SK-N-SH (cell line): ENCODE measurements at regions not wholly inside any gene's neighbourhood (a gene's known extent, or its start where the extent isn't known, plus 50 kb on each side); places are given as distances from the start of the nearest gene placed in this dataset.
A peak's percentile ranks its signal among the peaks of the same experiment; 100 is the strongest.

ENCODE experiments used
- CTCF ChIA-PET: fragments of 300-600, 350-600 bp; formaldehyde crosslinking; extraction: SDS; loops from one replicate; lab custom pipeline; 2021; lab: Yijun Ruan, JAX
- POLR2A ChIA-PET: fragments of 350-600 bp; sonication (Branson Sonifier 250); formaldehyde crosslinking; extraction: SDS; loops from one replicate; lab custom pipeline; 2020; ENCODE audit warnings: antibody characterized with exemption, inconsistent platforms; lab: Yijun Ruan, JAX
- DNase-seq: peaks from one replicate; pipeline ENCODE4 v3.0.0; 2012
- H2AFZ ChIP-seq: fragments of 200-600 bp; sonication (generic); 2 replicates; pipeline ENCODE4 v1.8.1; 2016; ENCODE audit warnings: antibody characterized with exemption, mild to moderate bottlenecking, low read depth
- H3F3A ChIP-seq: fragments of 200-600 bp; sonication (generic); replicated peaks from 2 replicates; pipeline ENCODE3; 2016; ENCODE audit warnings: antibody characterized with exemption, mild to moderate bottlenecking; ENCODE audit not compliant: insufficient read depth
- H3K27ac ChIP-seq, 2 experiments: fragments of 200-500 bp in 1 of 2; fragments of 200-600 bp in 1 of 2; sonication (Bioruptor generic) in 1 of 2; sonication (generic), shearing (Covaris generic) in 1 of 2; 2 replicates each; pipeline versions ENCODE4 v1.5.1 to v1.6.1; 2014 to 2016; ENCODE audit warnings: low read depth in 2 of 2, inconsistent platforms in 1 of 2, low read length in 1 of 2, mild to moderate bottlenecking in 1 of 2, mixed read lengths in 1 of 2
- H3K27me3 ChIP-seq: fragments of 200-600 bp; sonication (generic), shearing (Covaris generic); 2 replicates; pipeline ENCODE4 v1.6.1; 2016; ENCODE audit warnings: mixed run types; ENCODE audit not compliant: insufficient read depth
- H3K36me3 ChIP-seq, 2 experiments: fragments of 200-500 bp in 1 of 2; fragments of 200-600 bp in 1 of 2; sonication (Bioruptor generic) in 1 of 2; sonication (generic) in 1 of 2; replicated peaks in 1 of 2; 2 replicates each; pipeline versions ENCODE3 to v1.5.1; 2014 to 2016; ENCODE audit warnings: low read length in 1 of 2, mild to moderate bottlenecking in 1 of 2; ENCODE audit not compliant: insufficient read depth in 2 of 2, control insufficient read depth in 1 of 2
- H3K4me1 ChIP-seq, 2 experiments: fragments of 200-500 bp in 1 of 2; fragments of 200-600 bp in 1 of 2; sonication (Bioruptor generic) in 1 of 2; sonication (generic), shearing (Covaris generic) in 1 of 2; 2 replicates each; pipeline versions ENCODE4 v1.5.1 to v1.6.1; 2014 to 2016; ENCODE audit warnings: low read depth in 1 of 2, low read length in 1 of 2, mixed run types in 1 of 2; ENCODE audit not compliant: insufficient read depth in 2 of 2, control insufficient read depth in 1 of 2
- H3K4me2 ChIP-seq: fragments of 200-600 bp; sonication (generic), shearing (Covaris generic); 2 replicates; pipeline ENCODE4 v1.6.1; 2017; ENCODE audit warnings: mixed run types
- H3K4me3 ChIP-seq, 2 experiments: fragments of 200-500 bp in 1 of 2; fragments of 200-600 bp in 1 of 2; sonication (Bioruptor generic) in 1 of 2; sonication (generic), shearing (Covaris generic) in 1 of 2; 2 replicates each; pipeline versions ENCODE4 v1.5.1 to v1.8.1; 2014 to 2016; ENCODE audit warnings: low read depth in 2 of 2, inconsistent platforms in 1 of 2, low read length in 1 of 2, mild to moderate bottlenecking in 1 of 2, mixed read lengths in 1 of 2, moderate library complexity in 1 of 2
- H3K79me2 ChIP-seq: fragments of 200-600 bp; sonication (generic); 2 replicates; pipeline ENCODE4 v1.8.1; 2017; ENCODE audit warnings: mild to moderate bottlenecking; ENCODE audit not compliant: insufficient read depth
- H3K9ac ChIP-seq: fragments of 200-600 bp; sonication (generic); 2 replicates; pipeline ENCODE4 v1.6.1; 2017; ENCODE audit warnings: mixed run types
- H3K9me2 ChIP-seq: fragments of 200-600 bp; sonication (generic); 2 replicates; pipeline ENCODE4 v1.6.1; 2017; ENCODE audit warnings: mixed run types
- H3K9me3 ChIP-seq: fragments of 200-600 bp; sonication (generic); 2 replicates; pipeline ENCODE4 v1.6.1; 2017; ENCODE audit warnings: mixed run types, mild to moderate bottlenecking, moderate library complexity
- H4K20me1 ChIP-seq: fragments of 200-600 bp; sonication (generic); 2 replicates; pipeline ENCODE4 v1.6.1; 2017; ENCODE audit warnings: mild to moderate bottlenecking, mixed run types; ENCODE audit not compliant: insufficient read depth
- CHD2 ChIP-seq: fragments of 150-350 bp; IDR thresholded peaks from 2 replicates; pipeline ENCODE4 v1.6.1; 2018; ENCODE audit warnings: low read length; ENCODE audit not compliant: partially characterized antibody
- EP300 ChIP-seq, 2 experiments: IDR thresholded peaks; 2 replicates each; pipeline versions ENCODE4 v1.4.0 to v1.6.1; 2012; ENCODE audit warnings: borderline replicate concordance in 1 of 2, low read depth in 1 of 2, low read length in 1 of 2
- FOXM1 ChIP-seq: IDR thresholded peaks from 2 replicates; pipeline ENCODE4 v1.4.0; 2012; ENCODE audit warnings: low read depth, mild to moderate bottlenecking
- GABPA ChIP-seq: IDR thresholded peaks from 2 replicates; pipeline ENCODE4 v1.4.0; 2012; ENCODE audit warnings: low read depth, mild to moderate bottlenecking
- IRF3 ChIP-seq: fragments of 150-350 bp; IDR thresholded peaks from 2 replicates; pipeline ENCODE4 v1.6.1; 2016; ENCODE audit warnings: mild to moderate bottlenecking, low read depth, low read length
- JUND ChIP-seq: IDR thresholded peaks from 2 replicates; pipeline ENCODE4 v1.4.0; 2012
- RAD21 ChIP-seq: IDR thresholded peaks from 2 replicates; pipeline ENCODE4 v1.6.1; 2012; ENCODE audit warnings: mild to moderate bottlenecking, low read length
- RCOR1 ChIP-seq: fragments of 150-350 bp; IDR thresholded peaks from 2 replicates; pipeline ENCODE4 v1.6.1; 2017; ENCODE audit warnings: antibody characterized with exemption, low read length
- RFX5 ChIP-seq: IDR thresholded peaks from 2 replicates; pipeline ENCODE4 v1.6.1; 2012; ENCODE audit warnings: mild to moderate bottlenecking, improper control_type of control experiment, low read length
- SMC3 ChIP-seq: IDR thresholded peaks from 2 replicates; pipeline ENCODE4 v1.6.1; 2012; ENCODE audit warnings: low read depth, low read length, improper control_type of control experiment
- TAF1 ChIP-seq: IDR thresholded peaks from 2 replicates; pipeline ENCODE4 v1.6.1; 2012; ENCODE audit warnings: low read depth, mild to moderate bottlenecking, low read length, moderate library complexity, borderline replicate concordance
- USF1 ChIP-seq: IDR thresholded peaks from 2 replicates; pipeline ENCODE4 v1.4.0; 2012; ENCODE audit warnings: low read depth, borderline replicate concordance
- WGBS: methylation state at CpG from one replicate; pipeline ENCODE4 v1.1.6; 2017; ENCODE audit warnings: low lambda C conversion rate; 5-methylcytosine and 5-hydroxymethylcytosine counted together
- TF ChIP-seq, protein P1 (sequence below): fragments of 200-600 bp; sonication (generic); IDR thresholded peaks from 2 replicates; pipeline ENCODE4 v1.6.1; 2017; ENCODE audit warnings: antibody characterized with exemption, mild to moderate bottlenecking, moderate library complexity

GRCh38 chr5:4877579-4877978, 262.6 kb upstream of the ADAMTS16 start:
- ChIA-PET POLR2A (no interaction called here), CTCF (interaction anchor here (2.6 to 9.5 kb wide), 3 partner anchors 64 to 542 kb away, joined by 9 to 105 read pairs (median 71); partner anchors contain the start of gene ICE1)
- Histone ChIP-seq H2AFZ (no peak overlapping the region), H3K4me3 (no peak overlapping the region), H3K27me3 (peaks cover 13% of the 10 kb centered on the region; the same call in 1 of the 2 replicates), H3K36me3 (no peaks in the 10 kb centered on the region), H3F3A (no peaks in the 10 kb centered on the region), H3K27ac (no peak overlapping the region), H3K9me2 (no peaks in the 10 kb centered on the region), H3K9ac (no peak overlapping the region), H4K20me1 (no peaks in the 10 kb centered on the region), H3K4me1 (no peaks in the 10 kb centered on the region; a peak in 1 of 4 replicates), H3K4me2 (no peak overlapping the region), H3K79me2 (no peaks in the 10 kb centered on the region), H3K9me3 (no peaks in the 10 kb centered on the region)
- DNase-seq = no peak
- WGBS = 61% methylated on average over 6 of the region's 6 CpGs
- no peak for TF ChIP-seq FOXM1
- no peak for TF ChIP-seq SMC3
- no peak for TF ChIP-seq RCOR1
- no peak for TF ChIP-seq USF1

DNA sequence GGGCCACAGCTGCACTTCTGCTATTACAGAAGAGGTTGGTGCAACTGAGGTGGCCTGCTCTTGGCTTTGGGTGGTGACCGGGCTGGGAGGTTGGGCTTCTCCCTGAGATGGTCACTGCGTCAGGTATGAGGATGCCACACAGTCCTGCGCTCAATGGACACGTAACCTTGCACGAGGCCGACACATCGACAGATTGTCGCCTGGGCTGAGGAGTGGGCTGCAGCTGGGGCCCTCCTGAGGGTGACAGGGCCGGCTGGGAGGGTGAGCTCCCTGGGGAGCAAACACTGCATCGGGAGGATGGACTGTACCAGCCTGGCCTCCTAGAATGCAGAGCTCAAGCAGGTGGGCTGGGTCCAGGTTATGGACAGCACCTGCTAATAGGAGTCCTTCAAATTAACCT, 261.1 kb upstream of the ADAMTS16 start:
- no peak for DNase-seq
- CTCF ChIA-PET = interaction anchor here (0.6 to 9.5 kb wide), 44 partner anchors 8 to 540 kb away, joined by 3 to 105 read pairs (median 4); partner anchors contain the start of genes ADAMTS16 and ICE1
- WGBS = 17% methylated on average over 1 of the region's 10 CpGs

DNA sequence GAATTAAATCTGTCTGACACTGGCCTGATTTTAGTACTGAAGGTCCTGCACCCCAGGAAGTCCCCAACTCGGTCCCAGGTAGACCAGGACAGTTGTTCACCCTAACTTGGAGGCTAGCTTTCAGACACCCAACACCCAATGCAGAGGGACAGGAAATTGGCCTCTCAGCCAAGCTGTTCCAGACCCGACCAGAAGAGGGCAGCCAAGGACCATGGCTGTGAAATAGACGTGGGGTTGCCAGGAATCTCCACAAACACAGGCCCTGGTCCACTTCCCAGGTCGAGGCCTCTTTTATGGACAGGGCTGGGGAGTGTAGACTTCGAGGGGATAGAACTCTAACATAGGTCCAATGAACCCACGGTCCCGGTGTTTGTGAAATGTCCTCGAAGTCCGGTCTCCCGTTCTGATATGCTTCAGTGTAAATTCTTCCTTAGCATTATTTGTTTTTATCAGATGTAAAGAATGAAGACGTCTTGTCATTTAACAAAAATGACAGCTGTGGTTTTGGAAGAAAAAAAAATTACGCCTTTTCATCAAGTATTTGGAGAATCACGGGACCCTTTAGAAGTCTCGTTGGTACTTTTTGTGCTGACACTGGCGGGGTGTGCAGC, 260.3 kb upstream of the ADAMTS16 start:
- Histone ChIP-seq H3K36me3 (no peaks in the 10 kb centered on the region), H3K79me2 (no peaks in the 10 kb centered on the region), H3K9ac (no peak overlapping the region), H3K4me1 (no peaks in the 10 kb centered on the region; a peak in 1 of 4 replicates), H3F3A (no peaks in the 10 kb centered on the region), H3K4me3 (no peak overlapping the region; a peak in 1 of 4 replicates), H3K27me3 (no peaks in the 10 kb centered on the region), H3K9me3 (no peaks in the 10 kb centered on the region), H3K27ac (no peak overlapping the region), H3K4me2 (no peak overlapping the region), H3K9me2 (no peaks in the 10 kb centered on the region), H2AFZ (no peak overlapping the region), H4K20me1 (no peaks in the 10 kb centered on the region)
- ChIA-PET POLR2A (interaction anchor here (0.6 kb wide), 2 partner anchors 250 to 329 kb away, joined by 3 read pairs; no protein-coding TSS in a partner anchor), CTCF (interaction anchor here (0.6 to 9.5 kb wide), 55 partner anchors 9 to 540 kb away, joined by 3 to 105 read pairs (median 4); partner anchors contain the start of genes ADAMTS16 and ICE1)
- WGBS = 50% methylated on average over 13 of the region's 15 CpGs
- DNase-seq = peak; percentile 87
- TF ChIP-seq, protein P1, sequence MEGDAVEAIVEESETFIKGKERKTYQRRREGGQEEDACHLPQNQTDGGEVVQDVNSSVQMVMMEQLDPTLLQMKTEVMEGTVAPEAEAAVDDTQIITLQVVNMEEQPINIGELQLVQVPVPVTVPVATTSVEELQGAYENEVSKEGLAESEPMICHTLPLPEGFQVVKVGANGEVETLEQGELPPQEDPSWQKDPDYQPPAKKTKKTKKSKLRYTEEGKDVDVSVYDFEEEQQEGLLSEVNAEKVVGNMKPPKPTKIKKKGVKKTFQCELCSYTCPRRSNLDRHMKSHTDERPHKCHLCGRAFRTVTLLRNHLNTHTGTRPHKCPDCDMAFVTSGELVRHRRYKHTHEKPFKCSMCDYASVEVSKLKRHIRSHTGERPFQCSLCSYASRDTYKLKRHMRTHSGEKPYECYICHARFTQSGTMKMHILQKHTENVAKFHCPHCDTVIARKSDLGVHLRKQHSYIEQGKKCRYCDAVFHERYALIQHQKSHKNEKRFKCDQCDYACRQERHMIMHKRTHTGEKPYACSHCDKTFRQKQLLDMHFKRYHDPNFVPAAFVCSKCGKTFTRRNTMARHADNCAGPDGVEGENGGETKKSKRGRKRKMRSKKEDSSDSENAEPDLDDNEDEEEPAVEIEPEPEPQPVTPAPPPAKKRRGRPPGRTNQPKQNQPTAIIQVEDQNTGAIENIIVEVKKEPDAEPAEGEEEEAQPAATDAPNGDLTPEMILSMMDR = peak; percentile 95
- TF ChIP-seq RAD21 (peak; percentile 96), IRF3 (no peak), RFX5 (peak; percentile 34; the same call in 1 of the 2 replicates), CHD2 (peak; percentile 13), JUND (no peak), SMC3 (peak; percentile 83), TAF1 (no peak)

More for the DNA sequence above, 261.1 kb upstream of the ADAMTS16 start:
- Histone ChIP-seq H3K4me2 (no peak overlapping the region), H3K4me3 (no peak overlapping the region), H3F3A (no peaks in the 10 kb centered on the region), H3K9ac (no peak overlapping the region), H2AFZ (no peak overlapping the region), H3K9me3 (no peaks in the 10 kb centered on the region), H3K79me2 (no peaks in the 10 kb centered on the region), H3K27me3 (0 out of 2 replicates have a peak, but pooled peaks cover under 1% of the 10 kb centered on the region), H3K36me3 (no peaks in the 10 kb centered on the region), H4K20me1 (no peaks in the 10 kb centered on the region), H3K9me2 (no peaks in the 10 kb centered on the region), H3K27ac (no peak overlapping the region), H3K4me1 (no peaks in the 10 kb centered on the region; a peak in 1 of 4 replicates)
- TF ChIP-seq EP300 (IDR thresholded peaks at IDR 0.05; ENCODE audit: borderline replicate concordance in 1 of 2, low read depth in 1 of 2, low read length in 1 of 2) (no peak), GABPA (no peak)
- POLR2A ChIA-PET = interaction anchor here (0.6 kb wide), 1 partner anchor 330 kb away, joined by 3 read pairs; no protein-coding TSS in a partner anchor
